ENCODE measurements at regions not wholly inside any gene's neighbourhood (a gene's known extent, or its start where the extent isn't known, plus 50 kb on each side); places are given as distances from the start of the nearest gene placed in this dataset.

GRCh38 chr6:14036911-14037310 lies 80.7 kb upstream of the CD83 start:
- Histone ChIP-seq H3K4me3 (ENCODE audit: low read length) (no peak overlapping the region), H3K9me2 (replicated peaks; ENCODE audit: control insufficient read depth, low read length) (no peaks in the 10 kb centered on the region), H4K20me1 (ENCODE audit: control insufficient read depth, insufficient read depth, low read depth, low read length) (no peaks in the 10 kb centered on the region), H3K36me3 (ENCODE audit: control insufficient read depth, low read length) (no peaks in the 10 kb centered on the region), H3K4me2 (ENCODE audit: low read length) (no peak overlapping the region), H3K9me3 (ENCODE audit: control insufficient read depth, insufficient read depth, low read length) (no peaks in the 10 kb centered on the region), H3K27ac (ENCODE audit: low read depth, low read length) (no peak overlapping the region), H3F3A (ENCODE audit: control insufficient read depth, insufficient read depth) (no peaks in the 10 kb centered on the region), H3K27me3 (ENCODE audit: control insufficient read depth, low read length) (peaks cover 41% of the 10 kb centered on the region), H3K79me2 (ENCODE audit: control insufficient read depth, low read length) (no peaks in the 10 kb centered on the region), H3K4me1 (ENCODE audit: control insufficient read depth, low read length) (no peaks in the 10 kb centered on the region)
- TF ChIP-seq EZH2phosphoT487 (IDR thresholded peaks at IDR 0.05; ENCODE audit: borderline replicate concordance, low read length) (no peak), CTCF (IDR thresholded peaks at IDR 0.05; ENCODE audit: low read depth, low read length, poor library complexity, severe bottlenecking) (no peak)

- Histone ChIP-seq H3K9me2 (replicated peaks; ENCODE audit: control insufficient read depth, low read length) (no peaks in the 10 kb centered on the region), H3K36me3 (ENCODE audit: control insufficient read depth, low read length) (no peaks in the 10 kb centered on the region), H3K4me2 (ENCODE audit: low read length) (no peak overlapping the region), H3K27ac (ENCODE audit: low read depth, low read length) (no peak overlapping the region), H3K79me2 (ENCODE audit: control insufficient read depth, low read length) (no peaks in the 10 kb centered on the region), H3K4me3 (ENCODE audit: low read length) (no peak overlapping the region), H3K27me3 (ENCODE audit: control insufficient read depth, low read length) (peaks cover 41% of the 10 kb centered on the region), H3K4me1 (ENCODE audit: control insufficient read depth, low read length) (no peaks in the 10 kb centered on the region), H3K9me3 (ENCODE audit: control insufficient read depth, insufficient read depth, low read length) (no peaks in the 10 kb centered on the region), H4K20me1 (ENCODE audit: control insufficient read depth, insufficient read depth, low read depth, low read length) (no peaks in the 10 kb centered on the region), H3F3A (ENCODE audit: control insufficient read depth, insufficient read depth) (no peaks in the 10 kb centered on the region)
- no peak for TF ChIP-seq CTCF (IDR thresholded peaks at IDR 0.05; ENCODE audit: low read depth, low read length, poor library complexity, severe bottlenecking)
- TF ChIP-seq EZH2phosphoT487 (IDR thresholded peaks at IDR 0.05; ENCODE audit: borderline replicate concordance, low read length) = no peak
Observed at GRCh38 chr6:14037402-14038277, 79.9 kb upstream of the CD83 start.

DNA sequence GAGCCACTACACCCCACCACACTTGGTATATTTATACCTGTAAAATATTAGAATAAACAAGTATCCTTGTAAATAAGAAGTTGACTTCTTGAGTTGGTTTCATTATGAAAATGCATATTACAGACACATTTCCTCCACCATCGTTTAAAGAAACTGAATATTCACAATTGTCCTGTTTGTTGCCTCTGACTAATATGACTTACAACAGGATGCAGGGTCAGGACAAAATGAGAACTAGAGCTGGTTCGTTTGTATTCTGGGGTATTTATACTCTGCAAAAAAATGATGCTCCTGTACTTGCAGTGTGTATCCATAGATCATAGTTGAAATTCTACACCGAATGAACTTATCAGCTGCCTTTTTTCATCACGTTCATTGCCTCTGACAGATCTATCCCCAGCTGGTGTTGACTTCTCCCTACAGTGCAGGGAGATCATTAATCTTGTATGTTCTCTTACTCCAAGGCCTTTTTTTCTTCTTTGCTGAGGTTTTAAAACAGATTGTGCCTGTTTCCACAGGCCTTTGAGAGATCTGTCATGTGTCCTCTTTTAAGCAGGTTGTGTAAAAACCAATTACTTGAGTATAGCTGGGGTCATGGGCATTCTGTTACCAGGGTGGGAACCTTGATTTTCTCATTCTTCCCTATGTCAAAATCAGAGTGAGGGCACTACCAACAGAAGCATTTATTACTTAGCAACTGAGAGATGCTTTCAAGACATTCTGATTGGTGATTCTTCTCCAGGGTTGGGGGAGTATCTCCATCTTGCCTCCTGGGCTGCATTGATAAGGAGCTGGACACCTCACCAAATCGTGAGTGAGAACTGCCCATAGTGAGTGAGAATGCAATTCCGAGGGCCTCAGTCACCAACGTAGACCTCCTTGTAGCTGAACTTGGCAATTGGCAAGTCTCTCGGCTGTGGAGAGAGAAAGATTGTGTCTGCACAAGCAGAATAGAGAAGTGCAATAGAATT lies 78.8 kb upstream of the CD83 start:
- Histone ChIP-seq H4K20me1 (ENCODE audit: control insufficient read depth, insufficient read depth, low read depth, low read length) (no peaks in the 10 kb centered on the region), H3K27me3 (ENCODE audit: control insufficient read depth, low read length) (peaks cover 41% of the 10 kb centered on the region), H3K79me2 (ENCODE audit: control insufficient read depth, low read length) (no peaks in the 10 kb centered on the region), H3F3A (ENCODE audit: control insufficient read depth, insufficient read depth) (no peaks in the 10 kb centered on the region), H3K27ac (ENCODE audit: low read depth, low read length) (no peak overlapping the region), H3K9me2 (replicated peaks; ENCODE audit: control insufficient read depth, low read length) (no peaks in the 10 kb centered on the region), H3K4me3 (ENCODE audit: low read length) (no peak overlapping the region), H3K4me2 (ENCODE audit: low read length) (no peak overlapping the region), H3K9me3 (ENCODE audit: control insufficient read depth, insufficient read depth, low read length) (no peaks in the 10 kb centered on the region), H3K36me3 (ENCODE audit: control insufficient read depth, low read length) (no peaks in the 10 kb centered on the region), H3K4me1 (ENCODE audit: control insufficient read depth, low read length) (no peaks in the 10 kb centered on the region)
- TF ChIP-seq CTCF (IDR thresholded peaks at IDR 0.05; ENCODE audit: low read depth, low read length, poor library complexity, severe bottlenecking) = no peak
- no peak for TF ChIP-seq EZH2phosphoT487 (IDR thresholded peaks at IDR 0.05; ENCODE audit: borderline replicate concordance, low read length)
